ENCODE measurements at regions not wholly inside any gene's neighbourhood (a gene's known extent, or its start where the extent isn't known, plus 50 kb on each side); places are given as distances from the start of the nearest gene placed in this dataset.

- DNase-seq: no peak
These were observed 274.5 kb upstream of the NOCT start for GRCh38 chr4:138740816-138741745.

GRCh38 chr4:138736362-138736761 is 279.2 kb upstream of the NOCT start:
- no peak for DNase-seq

- DNase-seq: no peak
These were observed 280.8 kb upstream of the NOCT start for GRCh38 chr4:138734746-138735145.

- DNase-seq: no peak
These were observed 287.0 kb upstream of the NOCT start for GRCh38 chr4:138728566-138728965.

GRCh38 chr4:138727731-138728130 is 287.9 kb upstream of the NOCT start:
- DNase-seq: no peak

- no peak for DNase-seq
These were observed 291.1 kb upstream of the NOCT start for GRCh38 chr4:138724530-138724929.

GRCh38 chr4:138716559-138717335 is 298.8 kb upstream of the NOCT start:
- DNase-seq: no peak

- no peak for DNase-seq
These were observed 305.3 kb upstream of the NOCT start for GRCh38 chr4:138710297-138710696.

- no peak for DNase-seq
These were observed 305.7 kb upstream of the NOCT start for GRCh38 chr4:138709859-138710258.

- DNase-seq: no peak
These were observed 307.6 kb upstream of the NOCT start for GRCh38 chr4:138707746-138708677.

GRCh38 chr4:138706201-138706600 is 309.4 kb upstream of the NOCT start:
- no peak for DNase-seq

- DNase-seq: no peak
These were observed 313.3 kb upstream of the NOCT start for GRCh38 chr4:138702190-138702824.

GRCh38 chr4:138698641-138699040 is 316.9 kb upstream of the NOCT start:
- no peak for DNase-seq

- DNase-seq: no peak
These were observed 317.7 kb upstream of the NOCT start for GRCh38 chr4:138697851-138698250.

GRCh38 chr4:138696771-138697170 is 318.8 kb upstream of the NOCT start:
- DNase-seq: no peak

GRCh38 chr4:138696058-138696457 is 319.5 kb upstream of the NOCT start:
- DNase-seq: no peak

GRCh38 chr4:138693526-138693925 is 322.1 kb upstream of the NOCT start:
- DNase-seq: no peak

- DNase-seq: no peak
These were observed 323.2 kb upstream of the NOCT start for GRCh38 chr4:138692411-138692810.

GRCh38 chr4:138689593-138689992 is 326.0 kb upstream of the NOCT start:
- no peak for DNase-seq

GRCh38 chr4:138689187-138689586 is 326.4 kb upstream of the NOCT start:
- DNase-seq: no peak

GRCh38 chr4:138688408-138689085 is 327.0 kb upstream of the NOCT start:
- DNase-seq: no peak

All from DMS79 (cell line).